HG02884 (cell line): ENCODE measurements at regions not wholly inside any gene's neighbourhood (a gene's known extent, or its start where the extent isn't known, plus 50 kb on each side); places are given as distances from the start of the nearest gene placed in this dataset.

ENCODE experiments used
- ATAC-seq: cut with Tn5 transposase; IDR thresholded peaks from one replicate; pipeline ENCODE4 v1.9.1; 2021; ENCODE audit warnings: mild to moderate bottlenecking, moderate library complexity; ENCODE audit not compliant: unreplicated experiment

DNA sequence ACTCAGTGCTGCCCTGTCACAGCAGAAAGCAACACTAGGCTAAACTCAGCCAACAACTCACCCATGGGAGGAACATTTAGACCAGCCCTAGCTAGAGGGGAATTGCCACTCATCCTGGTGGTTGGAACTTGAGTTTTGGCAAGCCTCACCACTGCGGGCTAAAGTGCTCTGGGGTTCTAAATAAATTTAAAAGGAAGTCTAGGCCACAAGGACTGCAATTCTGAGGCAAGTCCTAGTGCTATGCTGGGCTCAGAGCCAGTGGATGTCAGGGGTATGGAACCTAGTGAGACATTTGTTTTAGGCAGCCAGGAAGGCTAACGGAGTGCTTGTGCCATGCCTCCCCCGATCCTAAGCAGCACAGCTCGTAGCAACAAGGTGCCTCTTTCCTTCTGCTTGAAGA, 78.0 kb downstream of the RGS13 start:
- no peak for ATAC-seq

GRCh38 chr1:192724670-192725069, 84.2 kb upstream of the RGS2 start:
- no peak for ATAC-seq

DNA sequence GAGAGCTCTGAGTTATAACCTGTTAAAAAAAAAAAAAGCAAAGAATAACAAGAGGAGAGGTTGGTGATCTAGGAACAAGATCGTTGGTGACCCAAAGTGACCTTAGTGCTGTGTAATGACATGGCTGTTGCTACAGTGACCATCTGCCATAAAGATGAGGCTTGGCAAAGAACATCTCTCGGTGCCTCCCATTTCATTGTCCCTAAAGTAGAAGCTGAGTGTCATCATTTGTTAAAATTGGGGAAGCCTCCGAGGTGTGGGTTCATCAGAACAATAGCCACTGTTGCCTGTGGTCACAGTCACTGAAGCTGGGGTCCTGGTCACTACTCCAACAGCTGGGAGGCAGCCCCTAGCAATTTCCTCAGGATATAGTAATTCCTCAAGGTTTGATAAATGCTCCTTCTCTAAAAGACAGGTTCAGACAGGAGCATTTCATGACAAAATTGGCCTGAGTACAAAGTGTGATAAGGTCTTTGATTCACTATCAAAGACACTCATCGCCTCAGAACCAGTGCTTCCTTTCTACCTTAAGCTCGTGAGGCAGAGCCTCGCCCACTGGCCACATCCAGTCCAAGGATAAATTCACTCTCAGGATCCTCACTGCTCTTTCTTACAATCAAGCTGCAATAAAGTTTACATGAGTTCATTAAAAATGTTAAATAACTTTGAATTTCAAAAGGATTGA, 81.9 kb upstream of the RGS2 start:
- ATAC-seq, result no peak

DNA sequence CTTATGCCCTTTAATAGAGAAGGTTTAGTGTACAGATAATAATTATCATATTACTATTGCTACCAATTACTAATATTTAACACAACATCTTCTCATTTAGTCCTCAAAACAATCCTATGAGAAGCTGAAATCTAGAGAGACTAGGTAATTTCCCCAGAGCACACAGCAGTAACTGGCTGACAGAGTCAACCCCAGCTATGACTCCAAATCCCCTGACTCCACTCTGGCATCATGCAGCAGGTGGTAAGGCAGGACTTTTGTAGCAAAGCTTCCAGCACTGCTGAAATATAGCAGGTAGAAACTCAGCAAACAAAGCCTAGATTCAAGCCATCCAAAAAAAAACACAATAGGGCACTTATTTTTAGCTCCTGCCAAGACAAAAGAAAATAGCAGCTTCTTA, 79.3 kb upstream of the RGS2 start:
- ATAC-seq, result no peak

- ATAC-seq, result no peak
Measured at GRCh38 chr1:192730198-192730597, 78.6 kb upstream of the RGS2 start.

DNA sequence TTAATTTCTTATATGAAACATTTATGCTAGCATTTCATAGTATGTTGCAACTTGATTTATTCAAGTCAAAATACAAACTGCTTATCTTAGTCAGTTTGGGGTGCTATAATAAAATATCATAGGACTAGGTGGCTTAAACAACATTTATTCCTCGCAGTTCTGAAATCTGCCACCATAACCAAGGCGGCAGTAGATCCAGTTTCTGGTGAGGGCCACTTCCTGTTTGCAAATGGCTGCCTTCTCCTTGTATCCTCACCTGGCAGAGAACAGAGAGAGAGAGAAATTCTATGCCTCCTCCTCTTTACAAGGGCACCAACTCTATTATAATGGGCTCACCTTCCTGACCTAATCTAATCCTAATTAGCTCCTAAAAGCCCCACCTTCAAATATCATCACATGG, 76.1 kb upstream of the RGS2 start:
- peak; percentile 58 for ATAC-seq

DNA sequence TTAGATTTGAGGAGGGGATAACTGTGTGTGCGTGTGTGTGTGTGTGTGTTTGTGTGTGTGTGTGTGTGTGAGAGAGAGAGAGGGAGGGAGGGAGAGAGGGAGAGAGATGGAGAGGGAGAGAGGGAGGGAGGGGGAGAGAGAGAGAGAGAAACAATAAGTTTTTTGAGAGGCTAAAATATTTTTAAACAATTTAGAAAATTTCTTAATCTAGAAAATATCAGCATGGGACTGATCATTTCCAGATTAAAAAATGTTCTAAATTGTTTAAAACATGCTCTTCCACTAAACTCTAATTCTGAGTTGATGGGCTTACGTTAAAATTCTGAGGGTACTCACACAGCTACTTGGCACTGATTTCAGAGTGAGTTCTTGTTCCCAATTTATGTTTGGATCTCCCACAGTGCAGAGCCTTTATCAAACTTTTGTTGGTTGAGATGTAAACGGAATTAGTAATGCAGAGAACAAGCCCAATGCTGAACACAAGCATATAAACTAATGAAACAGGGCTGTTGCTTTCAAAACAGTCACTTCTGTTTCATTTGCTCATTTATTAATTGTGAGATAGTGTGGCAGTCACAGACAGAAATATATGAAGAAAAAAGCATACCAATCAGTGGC, 73.4 kb upstream of the RGS2 start:
- no peak for ATAC-seq

DNA sequence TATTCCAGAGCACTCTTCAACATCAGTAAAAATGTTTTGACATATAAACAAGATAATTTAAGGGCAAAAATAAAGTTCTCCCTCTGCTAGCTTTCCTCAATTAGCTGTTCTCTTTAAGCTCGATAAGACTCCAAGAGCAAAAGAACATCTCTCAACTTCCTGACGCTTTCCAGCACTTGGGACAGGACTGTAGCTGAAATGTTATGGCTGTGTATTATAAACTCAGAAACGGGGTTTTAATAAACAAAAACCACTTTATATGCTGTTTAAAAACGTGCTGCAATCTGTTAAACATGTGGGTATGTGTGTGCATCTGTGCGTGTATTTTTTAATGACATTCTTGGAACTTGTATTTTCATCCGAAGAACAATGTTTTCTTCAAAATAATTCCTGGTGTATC, 71.5 kb upstream of the RGS2 start:
- ATAC-seq, result no peak

GRCh38 chr1:192739476-192740184, 69.2 kb upstream of the RGS2 start:
- no peak for ATAC-seq

DNA sequence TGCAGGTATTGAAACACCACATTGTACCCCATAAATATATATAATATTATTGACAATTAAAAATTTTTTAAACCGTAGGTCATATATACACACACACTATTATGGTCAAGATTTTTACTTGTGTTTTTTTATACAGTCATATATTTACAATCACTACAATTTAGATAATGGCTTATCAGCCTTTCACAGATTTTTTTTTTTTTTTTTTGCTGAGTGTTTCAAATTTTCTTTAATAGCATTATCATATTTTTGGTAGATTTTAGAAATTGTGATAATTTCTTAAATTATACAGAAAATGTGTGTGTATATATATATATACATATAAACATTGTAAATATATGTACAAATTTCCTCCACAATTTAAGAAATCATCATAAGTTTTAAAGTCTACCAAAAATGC, 68.6 kb upstream of the RGS2 start:
- ATAC-seq, result no peak

GRCh38 chr1:192741095-192741494, 67.7 kb upstream of the RGS2 start:
- no peak for ATAC-seq

- ATAC-seq, result no peak
Measured at GRCh38 chr1:192747301-192747700, 61.5 kb upstream of the RGS2 start.

- no peak for ATAC-seq
Measured at GRCh38 chr1:192747943-192748342, 60.9 kb upstream of the RGS2 start.

- ATAC-seq, result no peak
Measured at GRCh38 chr1:192749349-192749748, 59.5 kb upstream of the RGS2 start.

- ATAC-seq, result no peak
Measured at GRCh38 chr1:192751260-192751659, 57.6 kb upstream of the RGS2 start.

GRCh38 chr1:192756314-192756713, 52.5 kb upstream of the RGS2 start:
- ATAC-seq, result no peak

- no peak for ATAC-seq
Measured at GRCh38 chr1:192756847-192757246, 52.0 kb upstream of the RGS2 start.

DNA sequence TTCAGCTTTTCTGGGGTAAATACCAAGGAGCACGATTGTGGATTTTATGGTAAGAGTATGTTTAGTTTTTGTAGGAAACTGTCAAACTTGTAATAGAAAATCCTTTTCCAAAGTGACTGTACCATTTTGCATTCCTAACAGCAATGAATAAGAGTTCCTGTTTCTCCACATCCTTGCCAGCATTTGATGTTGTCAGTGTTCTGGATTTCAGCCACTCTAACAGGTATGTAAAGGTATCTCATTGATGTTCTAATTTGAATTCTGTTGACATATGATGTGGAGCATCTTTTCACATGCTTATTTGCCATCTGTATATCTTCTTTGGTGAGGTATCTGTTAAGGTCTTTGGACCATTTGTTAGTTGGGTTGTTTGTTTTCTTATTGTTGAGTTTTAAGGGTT, 50.3 kb upstream of the RGS2 start:
- no peak for ATAC-seq
